Mesenchymal stem cell (in vitro differentiated cells and primary cell): ENCODE measurements at regions not wholly inside any gene's neighbourhood (a gene's known extent, or its start where the extent isn't known, plus 50 kb on each side); places are given as distances from the start of the nearest gene placed in this dataset.

Experiments
- DNase-seq: peaks from one replicate; pipeline ENCODE4 v3.0.0-alpha.2; 2013
- H2AFZ ChIP-seq: one replicate; pipeline ENCODE4 v1.6.1; 2013; ENCODE audit warnings: low read depth, mild to moderate bottlenecking, control low read depth, inconsistent platforms, low read length, moderate library complexity
- H2AK5ac ChIP-seq: 2 replicates; pipeline ENCODE4 v1.6.1; 2013; ENCODE audit warnings: low read length, moderate library complexity, mild to moderate bottlenecking, inconsistent platforms; ENCODE audit not compliant: severe bottlenecking
- H2BK120ac ChIP-seq: one replicate; pipeline ENCODE4 v1.6.1; 2013; ENCODE audit warnings: low read depth, mild to moderate bottlenecking, inconsistent platforms, low read length, moderate library complexity
- H2BK12ac ChIP-seq, 2 experiments: one replicate each; pipeline ENCODE4 v1.6.1; 2013; ENCODE audit warnings: inconsistent platforms in 2 of 2, low read length in 2 of 2, mild to moderate bottlenecking in 2 of 2, moderate library complexity in 2 of 2, control low read depth in 1 of 2
- H2BK15ac ChIP-seq: one replicate; pipeline ENCODE4 v1.6.1; 2013; ENCODE audit warnings: mild to moderate bottlenecking, low read depth, inconsistent platforms; ENCODE audit not compliant: poor library complexity, severe bottlenecking
- H2BK5ac ChIP-seq: 2 replicates; pipeline ENCODE4 v1.6.1; 2013; ENCODE audit warnings: low read depth, mild to moderate bottlenecking, low read length, control low read depth, inconsistent platforms; ENCODE audit not compliant: poor library complexity, severe bottlenecking
- H3K14ac ChIP-seq, 2 experiments: one replicate each; pipeline ENCODE4 v1.6.1; 2013; ENCODE audit warnings: inconsistent platforms in 2 of 2, low read length in 2 of 2, control low read depth in 1 of 2, mild to moderate bottlenecking in 1 of 2, moderate library complexity in 1 of 2
- H3K18ac ChIP-seq, 2 experiments: one replicate each; pipeline ENCODE4 v1.6.1; 2013; ENCODE audit warnings: inconsistent platforms in 2 of 2, low read length in 2 of 2, control low read depth in 1 of 2, low read depth in 1 of 2, mild to moderate bottlenecking in 1 of 2
- H3K23ac ChIP-seq, 2 experiments: one replicate each; pipeline ENCODE4 v1.6.1; 2013; ENCODE audit warnings: inconsistent platforms in 2 of 2, low read length in 2 of 2, mild to moderate bottlenecking in 2 of 2, moderate library complexity in 2 of 2, control low read depth in 1 of 2
- H3K27ac ChIP-seq: 2 replicates; pipeline ENCODE4 v1.5.1; 2013; ENCODE audit warnings: mild to moderate bottlenecking, moderate library complexity, low read length, control low read depth, inconsistent platforms; ENCODE audit not compliant: poor library complexity, severe bottlenecking
- H3K27me3 ChIP-seq, 2 experiments: 2 replicates each; pipeline versions ENCODE4 v1.6.1 to v1.7.0; 2013; ENCODE audit warnings: low read length in 2 of 2, mild to moderate bottlenecking in 2 of 2, moderate library complexity in 2 of 2, control low read depth in 1 of 2, inconsistent platforms in 1 of 2; ENCODE audit not compliant: control insufficient read depth in 1 of 2, insufficient read depth in 1 of 2
- H3K36me3 ChIP-seq, 2 experiments: 2 replicates each; pipeline versions ENCODE4 v1.6.1 to v1.7.0; 2013; ENCODE audit warnings: low read length in 2 of 2, control low read depth in 1 of 2, inconsistent platforms in 1 of 2, low read depth in 1 of 2, mild to moderate bottlenecking in 1 of 2; ENCODE audit not compliant: insufficient read depth in 2 of 2, control insufficient read depth in 1 of 2
- H3K4ac ChIP-seq, 2 experiments: one replicate each; pipeline ENCODE4 v1.6.1; 2013; ENCODE audit warnings: inconsistent platforms in 2 of 2, low read length in 2 of 2, mild to moderate bottlenecking in 2 of 2, moderate library complexity in 2 of 2, control low read depth in 1 of 2, low read depth in 1 of 2
- H3K4me1 ChIP-seq: 2 replicates; pipeline ENCODE4 v1.6.1; 2013; ENCODE audit warnings: low read depth, low read length, control low read depth; ENCODE audit not compliant: control insufficient read depth, insufficient read depth
- H3K4me2 ChIP-seq: 2 replicates; pipeline ENCODE4 v1.6.1; 2013; ENCODE audit warnings: low read length, mild to moderate bottlenecking, inconsistent platforms; ENCODE audit not compliant: poor library complexity, severe bottlenecking
- H3K4me3 ChIP-seq, 2 experiments: 2 replicates each; pipeline versions ENCODE4 v1.5.1 to v1.7.0; 2013; ENCODE audit warnings: low read length in 2 of 2, mild to moderate bottlenecking in 2 of 2, control low read depth in 1 of 2, low read depth in 1 of 2; ENCODE audit not compliant: insufficient read depth in 1 of 2
- H3K79me1 ChIP-seq: replicated peaks from 2 replicates; pipeline ENCODE4 v1.6.1; 2013; ENCODE audit warnings: mild to moderate bottlenecking, control low read depth, low read length, inconsistent platforms; ENCODE audit not compliant: poor library complexity, severe bottlenecking
- H3K9ac ChIP-seq: 2 replicates; pipeline ENCODE4 v1.7.0; 2013; ENCODE audit warnings: mild to moderate bottlenecking, low read length, moderate library complexity
- H3K9me3 ChIP-seq: 2 replicates; pipeline ENCODE4 v1.7.0; 2013; ENCODE audit warnings: mild to moderate bottlenecking, low read length; ENCODE audit not compliant: control insufficient read depth
- H4K8ac ChIP-seq: one replicate; pipeline ENCODE4 v1.6.1; 2013; ENCODE audit warnings: inconsistent platforms, mild to moderate bottlenecking, low read length, moderate library complexity
- H4K91ac ChIP-seq: one replicate; pipeline ENCODE4 v1.6.1; 2013; ENCODE audit warnings: mild to moderate bottlenecking, low read length, inconsistent platforms
- WGBS: methylation state at CpG from one replicate; pipeline ENCODE4 v1.1.7; 2013; ENCODE audit warnings: mixed read lengths; 5-methylcytosine and 5-hydroxymethylcytosine counted together

- no peak overlapping the region for H3K4me3 ChIP-seq
- whole genome bisulfite sequencing, result 100% methylated on average over 2 of the region's 4 CpGs
Observed at GRCh38 chr12:90790747-90791146, 164.2 kb downstream of the CCER1 start.

DNA sequence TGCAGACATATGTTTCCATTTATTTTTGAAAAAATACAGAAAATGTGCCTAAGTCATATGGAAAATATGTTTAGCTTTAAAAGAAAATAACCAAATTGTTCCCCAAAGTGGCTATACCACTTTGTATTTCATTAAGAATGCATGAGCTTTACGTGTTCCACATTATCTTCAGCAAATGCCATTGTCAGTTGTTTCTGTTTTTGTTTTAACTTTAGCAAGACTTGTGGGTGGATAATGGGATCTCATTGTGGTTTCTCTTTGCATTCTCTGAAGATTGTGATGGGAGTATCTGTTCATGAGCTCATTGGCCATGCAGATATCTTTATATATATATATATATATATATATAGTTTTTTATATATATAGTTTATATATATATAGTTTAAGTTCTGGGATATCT lies 181.5 kb downstream of the CCER1 start:
- H3K23ac ChIP-seq, result no peak overlapping the region
- no peak for DNase-seq
- no peak overlapping the region for H2AFZ ChIP-seq
- H3K27ac ChIP-seq, result no peak overlapping the region
- no peak overlapping the region for H3K9ac ChIP-seq
- no peak overlapping the region for H2AK5ac ChIP-seq
- no peak overlapping the region for H3K18ac ChIP-seq
- no peak overlapping the region for H2BK5ac ChIP-seq
- H3K79me1 ChIP-seq, result no peaks in the 10 kb centered on the region
- H3K4me2 ChIP-seq, result no peak overlapping the region
- WGBS, result 83% methylated on average over 1 of the region's 1 CpG
- no peak overlapping the region for H4K8ac ChIP-seq
- no peaks in the 10 kb centered on the region for H3K27me3 ChIP-seq
- no peak overlapping the region for H2BK120ac ChIP-seq
- H3K4ac ChIP-seq, result no peak overlapping the region
- no peaks in the 10 kb centered on the region for H3K36me3 ChIP-seq
- no peak overlapping the region for H4K91ac ChIP-seq
- H2BK15ac ChIP-seq, result no peak overlapping the region
- no peaks in the 10 kb centered on the region for H3K9me3 ChIP-seq
- H3K4me1 ChIP-seq, result no peaks in the 10 kb centered on the region
- H3K4me3 ChIP-seq, result no peak overlapping the region
- H2BK12ac ChIP-seq, result no peak overlapping the region
- no peak overlapping the region for H3K14ac ChIP-seq

More at GRCh38 chr12:90790747-90791146, 164.2 kb downstream of the CCER1 start:
- DNase-seq, result no peak
- Histone ChIP-seq H3K9me3 (no peaks in the 10 kb centered on the region), H3K4ac (no peak overlapping the region), H2BK120ac (no peak overlapping the region), H3K4me2 (no peak overlapping the region), H3K79me1 (no peaks in the 10 kb centered on the region), H3K14ac (no peak overlapping the region), H3K27me3 (no peaks in the 10 kb centered on the region), H3K9ac (no peak overlapping the region), H2BK12ac (no peak overlapping the region), H3K23ac (no peak overlapping the region), H2BK15ac (no peak overlapping the region), H3K4me1 (no peaks in the 10 kb centered on the region), H4K91ac (no peak overlapping the region), H3K27ac (no peak overlapping the region), H2BK5ac (no peak overlapping the region), H2AFZ (no peak overlapping the region), H2AK5ac (no peak overlapping the region), H4K8ac (no peak overlapping the region), H3K36me3 (no peaks in the 10 kb centered on the region), H3K18ac (no peak overlapping the region)

DNA sequence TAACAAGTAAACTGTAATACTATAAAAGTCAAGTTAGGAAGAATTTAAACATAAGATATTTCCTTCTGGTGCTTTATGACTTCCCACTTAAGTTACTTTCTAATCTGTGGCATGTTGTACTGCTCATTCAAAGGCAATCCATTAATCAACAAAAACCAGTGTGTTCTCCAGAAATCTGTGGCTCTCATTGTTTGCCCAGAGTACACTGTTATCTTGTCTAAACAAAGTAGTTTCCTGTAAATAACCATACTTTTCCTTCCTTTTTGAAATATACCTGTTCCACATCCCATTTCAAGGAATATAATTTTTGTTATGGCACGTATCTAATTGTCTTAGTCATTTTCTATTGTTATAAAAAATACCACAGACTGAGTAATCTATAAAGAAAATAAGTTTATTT lies 184.1 kb downstream of the CCER1 start:
- Histone ChIP-seq H2BK12ac (no peak overlapping the region), H3K27me3 (no peaks in the 10 kb centered on the region), H3K18ac (no peak overlapping the region), H2AFZ (no peak overlapping the region), H3K27ac (no peak overlapping the region), H3K23ac (no peak overlapping the region), H4K91ac (no peak overlapping the region), H3K4me1 (no peaks in the 10 kb centered on the region), H3K14ac (no peak overlapping the region), H3K9ac (no peak overlapping the region), H3K9me3 (no peaks in the 10 kb centered on the region), H2AK5ac (no peak overlapping the region), H2BK120ac (no peak overlapping the region), H2BK15ac (no peak overlapping the region), H2BK5ac (no peak overlapping the region), H4K8ac (no peak overlapping the region), H3K36me3 (no peaks in the 10 kb centered on the region), H3K4me2 (no peak overlapping the region), H3K79me1 (no peaks in the 10 kb centered on the region), H3K4ac (no peak overlapping the region), H3K4me3 (no peak overlapping the region)
- DNase-seq, result no peak
- no CpG with 5 or more reads among the region's 1 CpG for WGBS

DNA sequence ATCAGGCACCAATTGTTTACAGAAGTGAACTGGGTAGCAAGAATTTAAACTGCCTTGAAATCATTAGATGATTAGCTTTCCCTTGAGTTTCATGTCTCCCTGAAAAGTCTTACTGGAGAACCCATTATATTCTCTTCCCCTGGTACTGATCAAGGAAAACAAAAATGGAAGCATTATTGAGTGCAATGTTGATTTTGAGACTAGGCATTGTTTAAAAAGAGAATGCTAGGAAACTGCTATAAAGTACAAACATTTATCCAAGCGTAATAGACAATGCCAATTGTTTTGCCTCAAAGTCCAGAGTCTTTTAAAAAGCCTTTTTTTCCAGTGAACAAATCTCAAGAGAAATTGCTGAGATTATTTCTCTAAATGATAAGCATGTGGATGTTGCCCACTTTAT lies 197.0 kb downstream of the CCER1 start:
- Histone ChIP-seq H2BK15ac (no peak overlapping the region), H3K23ac (no peak overlapping the region)
- WGBS, result no CpG with 5 or more reads among the region's 1 CpG

More for the DNA sequence above, 197.0 kb downstream of the CCER1 start:
- Histone ChIP-seq H4K91ac (no peak overlapping the region), H3K4me2 (no peak overlapping the region), H4K8ac (no peak overlapping the region), H3K14ac (no peak overlapping the region), H3K9me3 (no peaks in the 10 kb centered on the region), H3K27me3 (no peaks in the 10 kb centered on the region), H3K18ac (no peak overlapping the region), H3K4me3 (no peak overlapping the region), H2BK5ac (no peak overlapping the region), H2AK5ac (no peak overlapping the region), H3K36me3 (no peaks in the 10 kb centered on the region), H2AFZ (no peak overlapping the region), H2BK120ac (no peak overlapping the region), H3K9ac (no peak overlapping the region), H3K4me1 (no peaks in the 10 kb centered on the region), H3K27ac (no peak overlapping the region), H2BK12ac (no peak overlapping the region), H3K79me1 (no peaks in the 10 kb centered on the region), H3K4ac (no peak overlapping the region)
- no peak for DNase-seq
